Trophoblast cell (in vitro differentiated cells and primary cell): ENCODE measurements at regions not wholly inside any gene's neighbourhood (a gene's known extent, or its start where the extent isn't known, plus 50 kb on each side); places are given as distances from the start of the nearest gene placed in this dataset.

ENCODE experiments used
- DNase-seq, 2 donors: peaks; one replicate each; pipeline ENCODE4 v3.0.0-alpha.2; 2016
- H2AFZ ChIP-seq: 2 replicates; pipeline ENCODE4 v1.6.1; 2013; ENCODE audit warnings: low read length, moderate library complexity, mild to moderate bottlenecking; ENCODE audit not compliant: insufficient read depth, poor library complexity
- H2AK5ac ChIP-seq: 2 replicates; pipeline ENCODE4 v1.6.1; 2013; ENCODE audit warnings: mild to moderate bottlenecking, low read length
- H2BK120ac ChIP-seq: 2 replicates; pipeline ENCODE4 v1.6.1; 2013; ENCODE audit warnings: low read length, mild to moderate bottlenecking, moderate library complexity; ENCODE audit not compliant: insufficient read depth, poor library complexity
- H2BK12ac ChIP-seq: 2 replicates; pipeline ENCODE4 v1.6.1; 2013; ENCODE audit warnings: mild to moderate bottlenecking, low read length, moderate library complexity
- H2BK5ac ChIP-seq: 2 replicates; pipeline ENCODE4 v1.6.1; 2013; ENCODE audit warnings: low read length, low read depth, moderate library complexity, mild to moderate bottlenecking; ENCODE audit not compliant: poor library complexity
- H3K14ac ChIP-seq: 2 replicates; pipeline ENCODE4 v1.6.1; 2013; ENCODE audit warnings: mild to moderate bottlenecking, low read length
- H3K18ac ChIP-seq: 2 replicates; pipeline ENCODE4 v1.6.1; 2013; ENCODE audit warnings: mild to moderate bottlenecking, low read length
- H3K23ac ChIP-seq: 2 replicates; pipeline ENCODE4 v1.6.1; 2013; ENCODE audit warnings: low read length
- H3K27ac ChIP-seq: 2 replicates; pipeline ENCODE4 v1.5.1; 2013; ENCODE audit warnings: low read depth, mild to moderate bottlenecking, inconsistent platforms, low read length, moderate library complexity
- H3K27me3 ChIP-seq: 2 replicates; pipeline ENCODE4 v1.6.1; 2013; ENCODE audit warnings: inconsistent platforms, mild to moderate bottlenecking, low read length, moderate library complexity; ENCODE audit not compliant: insufficient read depth
- H3K36me3 ChIP-seq, 2 experiments: 1 replicate in 1 of 2; 2 replicates in 1 of 2; pipeline ENCODE4 v1.6.1; 2013; ENCODE audit warnings: low read length in 2 of 2, mild to moderate bottlenecking in 2 of 2, moderate library complexity in 1 of 2; ENCODE audit not compliant: insufficient read depth in 2 of 2, control insufficient read depth in 1 of 2
- H3K4ac ChIP-seq: 2 replicates; pipeline ENCODE4 v1.6.1; 2013; ENCODE audit warnings: low read depth, mild to moderate bottlenecking, low read length, moderate library complexity
- H3K4me1 ChIP-seq, 2 experiments: 1 replicate in 1 of 2; 2 replicates in 1 of 2; pipeline ENCODE4 v1.6.1; 2013; ENCODE audit warnings: low read length in 2 of 2, mild to moderate bottlenecking in 2 of 2, moderate library complexity in 1 of 2; ENCODE audit not compliant: insufficient read depth in 2 of 2, control insufficient read depth in 1 of 2
- H3K4me2 ChIP-seq: 2 replicates; pipeline ENCODE4 v1.6.1; 2013; ENCODE audit warnings: inconsistent platforms, mild to moderate bottlenecking, low read length, moderate library complexity
- H3K4me3 ChIP-seq: 2 replicates; pipeline ENCODE4 v1.5.1; 2013; ENCODE audit warnings: mild to moderate bottlenecking, low read depth, low read length, inconsistent platforms
- H3K79me1 ChIP-seq: one replicate; pipeline ENCODE4 v1.6.1; 2013; ENCODE audit warnings: low read length
- H3K79me2 ChIP-seq: 2 replicates; pipeline ENCODE4 v1.6.1; 2013; ENCODE audit warnings: low read length, mild to moderate bottlenecking; ENCODE audit not compliant: control insufficient read depth, insufficient read depth, poor library complexity
- H3K9ac ChIP-seq: 2 replicates; pipeline ENCODE4 v1.6.1; 2013; ENCODE audit warnings: mild to moderate bottlenecking, low read length
- H3K9me3 ChIP-seq: 2 replicates; pipeline ENCODE4 v1.6.1; 2013; ENCODE audit warnings: low read depth, mild to moderate bottlenecking, control low read depth, inconsistent platforms, low read length; ENCODE audit not compliant: insufficient read depth
- H4K12ac ChIP-seq: 2 replicates; pipeline ENCODE4 v1.6.1; 2013; ENCODE audit warnings: low read depth, mild to moderate bottlenecking, low read length, moderate library complexity
- H4K8ac ChIP-seq: 2 replicates; pipeline ENCODE4 v1.6.1; 2013; ENCODE audit warnings: low read depth, mild to moderate bottlenecking, low read length, moderate library complexity
- H4K91ac ChIP-seq: one replicate; pipeline ENCODE4 v1.6.1; 2013; ENCODE audit warnings: low read depth, mild to moderate bottlenecking, low read length, moderate library complexity
- WGBS: extraction: QIAGEN DNeasy Blood & Tissue Kit; methylation state at CpG from one replicate; pipeline ENCODE4 v1.1.7; 2013; ENCODE audit warnings: missing lambda C conversion rate; ENCODE audit not compliant: insufficient read length, insufficient coverage; ENCODE audit errors: extremely low coverage; 5-methylcytosine and 5-hydroxymethylcytosine counted together

DNA sequence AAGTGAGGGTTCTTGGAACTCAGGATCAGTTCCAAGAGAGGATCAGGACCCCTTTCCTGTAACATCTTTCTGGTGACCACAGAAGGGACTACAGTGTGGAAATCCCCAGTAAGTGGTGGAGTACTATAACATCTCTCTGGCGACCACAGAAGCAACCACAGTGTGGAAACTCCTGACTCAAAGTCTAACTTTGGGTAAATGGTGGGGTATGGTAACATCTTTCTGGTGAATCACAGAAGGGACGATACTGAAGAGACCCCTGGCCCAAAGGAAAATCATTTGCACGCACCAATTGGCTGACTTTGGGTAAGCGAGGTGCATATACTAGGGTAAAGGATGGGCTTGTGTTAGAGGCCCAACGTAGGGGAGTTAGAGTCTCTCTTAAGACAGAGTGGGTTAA is 56.3 kb upstream of the GULP1 start:
- no CpG with 5 or more reads among the region's 5 CpGs for WGBS
- H3K27ac ChIP-seq, result no peak overlapping the region
- H2BK12ac ChIP-seq, result no peak overlapping the region

DNA sequence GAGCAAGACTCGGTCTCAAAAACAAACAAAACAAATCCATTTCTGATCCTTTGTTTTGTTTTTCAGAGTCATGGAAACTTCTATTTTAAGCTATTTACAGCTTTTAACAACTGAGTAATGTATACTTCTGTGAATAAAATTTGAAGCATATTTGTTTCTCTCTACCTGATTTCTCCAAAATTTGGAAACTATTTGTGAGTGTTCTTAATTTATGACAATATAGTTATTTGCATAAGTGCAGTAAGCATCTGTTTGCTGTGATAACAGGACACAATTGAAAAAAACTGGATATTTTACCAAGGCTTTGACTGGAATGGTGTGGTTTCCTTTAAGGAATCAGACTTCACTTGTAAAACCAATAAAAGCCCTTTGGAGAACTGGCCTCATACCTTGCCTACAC is 53.3 kb upstream of the GULP1 start:
- H3K79me2 ChIP-seq, result no peaks in the 10 kb centered on the region
- no peak overlapping the region for H3K9ac ChIP-seq
- DNase-seq, result no peak
- H3K14ac ChIP-seq, result no peak overlapping the region
- H3K36me3 ChIP-seq, result no peaks in the 10 kb centered on the region
- no peak overlapping the region for H3K23ac ChIP-seq
- H3K9me3 ChIP-seq, result peaks cover 1% of the 10 kb centered on the region
- H3K4ac ChIP-seq, result no peak overlapping the region
- H3K4me1 ChIP-seq, result no peaks in the 10 kb centered on the region
- no peak overlapping the region for H4K8ac ChIP-seq
- H3K27me3 ChIP-seq, result no peaks in the 10 kb centered on the region
- no peak overlapping the region for H4K12ac ChIP-seq
- H3K27ac ChIP-seq, result no peak overlapping the region
- H3K79me1 ChIP-seq, result no peaks in the 10 kb centered on the region
- H4K91ac ChIP-seq, result no peak overlapping the region
- no peak overlapping the region for H3K4me3 ChIP-seq
- no peak overlapping the region for H2BK120ac ChIP-seq
- H2BK12ac ChIP-seq, result no peak overlapping the region
- H2AK5ac ChIP-seq, result no peak overlapping the region
- no CpG with 5 or more reads among the region's 1 CpG for WGBS
- H2AFZ ChIP-seq, result no peak overlapping the region
- H3K18ac ChIP-seq, result no peak overlapping the region
- H3K4me2 ChIP-seq, result no peak overlapping the region
- no peak overlapping the region for H2BK5ac ChIP-seq

More for the DNA sequence above, 56.3 kb upstream of the GULP1 start:
- H4K91ac ChIP-seq, result no peak overlapping the region
- DNase-seq, result no peak
- H3K18ac ChIP-seq, result no peak overlapping the region
- no peak overlapping the region for H3K14ac ChIP-seq
- H3K4ac ChIP-seq, result no peak overlapping the region
- no peak overlapping the region for H3K9ac ChIP-seq
- no peaks in the 10 kb centered on the region for H3K36me3 ChIP-seq
- H2AK5ac ChIP-seq, result no peak overlapping the region
- H2BK120ac ChIP-seq, result no peak overlapping the region
- H3K4me1 ChIP-seq, result no peaks in the 10 kb centered on the region
- H3K79me2 ChIP-seq, result no peaks in the 10 kb centered on the region
- H4K12ac ChIP-seq, result no peak overlapping the region
- H3K79me1 ChIP-seq, result no peaks in the 10 kb centered on the region
- no peak overlapping the region for H2BK5ac ChIP-seq
- H3K23ac ChIP-seq, result no peak overlapping the region
- H3K4me2 ChIP-seq, result no peak overlapping the region
- no peak overlapping the region for H2AFZ ChIP-seq
- H3K9me3 ChIP-seq, result peaks cover 1% of the 10 kb centered on the region
- H3K27me3 ChIP-seq, result no peaks in the 10 kb centered on the region
- H4K8ac ChIP-seq, result no peak overlapping the region
- no peak overlapping the region for H3K4me3 ChIP-seq
